BLaER1 (cell line): ENCODE measurements at regions not wholly inside any gene's neighbourhood (a gene's known extent, or its start where the extent isn't known, plus 50 kb on each side); places are given as distances from the start of the nearest gene placed in this dataset.

ENCODE experiments used
- H3K27ac ChIP-seq: shearing (Covaris generic); formaldehyde crosslinking; 2 replicates; pipeline ENCODE4 v1.8.1; 2022
- H3K27me3 ChIP-seq: shearing (Covaris generic); formaldehyde crosslinking; 2 replicates; pipeline ENCODE4 v1.8.1; 2022
- H3K36me3 ChIP-seq: shearing (Covaris generic); formaldehyde crosslinking; 2 replicates; pipeline ENCODE4 v1.8.1; 2022
- H3K4me1 ChIP-seq: shearing (Covaris generic); formaldehyde crosslinking; 2 replicates; pipeline ENCODE4 v1.8.1; 2022
- H3K4me2 ChIP-seq: shearing (Covaris generic); formaldehyde crosslinking; 2 replicates; pipeline ENCODE4 v1.8.1; 2022
- H3K4me3 ChIP-seq: shearing (Covaris generic); formaldehyde crosslinking; 2 replicates; pipeline ENCODE4 v1.8.1; 2022
- H3K9ac ChIP-seq: shearing (Covaris generic); formaldehyde crosslinking; 2 replicates; pipeline ENCODE4 v1.8.1; 2022
- H3K9me3 ChIP-seq: shearing (Covaris generic); formaldehyde crosslinking; 2 replicates; pipeline ENCODE4 v1.8.1; 2022
- H4K20me1 ChIP-seq: shearing (Covaris generic); formaldehyde crosslinking; 2 replicates; pipeline ENCODE4 v1.8.1; 2022
- Cebpa-rat ChIP-seq: shearing (Covaris generic); IDR thresholded peaks from 2 replicates; pipeline ENCODE4 v1.8.1; 2022

GRCh38 chr2:19801367-19802080, 100.3 kb downstream of the TTC32 start:
- Histone ChIP-seq H3K4me2 (no peak overlapping the region), H3K27ac (no peak overlapping the region), H3K4me1 (peaks cover 4% of the 10 kb centered on the region; the same call in 1 of the 2 replicates), H3K9ac (no peak overlapping the region), H3K9me3 (no peaks in the 10 kb centered on the region), H3K36me3 (no peaks in the 10 kb centered on the region), H3K4me3 (no peak overlapping the region), H3K27me3 (no peaks in the 10 kb centered on the region), H4K20me1 (no peaks in the 10 kb centered on the region)
- TF ChIP-seq Cebpa-rat: no peak

DNA sequence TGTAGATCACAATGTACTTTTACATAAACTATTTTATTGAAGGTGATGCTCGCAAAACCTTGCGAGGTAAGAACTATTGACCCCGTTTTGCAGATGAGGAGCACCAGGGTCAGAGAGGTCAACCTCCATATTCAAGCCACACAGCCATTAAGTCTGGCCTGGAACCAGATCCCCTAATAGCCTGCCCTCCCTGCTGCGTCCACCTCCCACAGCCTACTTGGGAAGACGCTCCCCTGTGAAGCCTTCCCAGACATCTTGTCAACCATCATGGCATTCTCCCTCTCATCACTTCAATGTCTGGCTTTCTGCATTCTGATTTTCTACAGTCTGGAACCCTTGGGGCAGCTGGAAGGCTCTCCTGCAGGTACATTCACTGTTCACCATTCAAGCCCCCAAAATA, 101.0 kb downstream of the TTC32 start:
- TF ChIP-seq Cebpa-rat: no peak
- Histone ChIP-seq H3K27ac (no peak overlapping the region), H3K27me3 (no peaks in the 10 kb centered on the region), H3K9ac (no peak overlapping the region), H3K4me2 (no peak overlapping the region), H3K36me3 (no peaks in the 10 kb centered on the region), H3K4me1 (peaks cover 4% of the 10 kb centered on the region; the same call in 1 of the 2 replicates), H4K20me1 (no peaks in the 10 kb centered on the region), H3K4me3 (no peak overlapping the region), H3K9me3 (no peaks in the 10 kb centered on the region)

GRCh38 chr2:19799881-19800780, 101.7 kb downstream of the TTC32 start:
- TF ChIP-seq Cebpa-rat: no peak
- Histone ChIP-seq H4K20me1 (no peaks in the 10 kb centered on the region), H3K4me3 (no peak overlapping the region), H3K27ac (no peak overlapping the region), H3K4me1 (peaks cover 3% of the 10 kb centered on the region; the same call in 1 of the 2 replicates), H3K27me3 (no peaks in the 10 kb centered on the region), H3K36me3 (no peaks in the 10 kb centered on the region), H3K9me3 (no peaks in the 10 kb centered on the region), H3K4me2 (no peak overlapping the region), H3K9ac (no peak overlapping the region)

- H3K36me3 ChIP-seq: no peaks in the 10 kb centered on the region
- no peaks in the 10 kb centered on the region for H3K27me3 ChIP-seq
- no peaks in the 10 kb centered on the region for H3K9me3 ChIP-seq
- TF ChIP-seq Cebpa-rat: no peak
- H3K4me1 ChIP-seq: no peaks in the 10 kb centered on the region
- no peaks in the 10 kb centered on the region for H4K20me1 ChIP-seq
- H3K4me2 ChIP-seq: no peak overlapping the region
- H3K4me3 ChIP-seq: no peak overlapping the region
- no peak overlapping the region for H3K27ac ChIP-seq
- H3K9ac ChIP-seq: no peak overlapping the region
These were observed 103.9 kb downstream of the TTC32 start for GRCh38 chr2:19797871-19798270.

GRCh38 chr2:19797243-19797810, 104.5 kb downstream of the TTC32 start:
- Histone ChIP-seq H3K4me3 (no peak overlapping the region), H3K9ac (no peak overlapping the region), H3K36me3 (no peaks in the 10 kb centered on the region), H3K4me2 (no peak overlapping the region), H3K4me1 (no peaks in the 10 kb centered on the region), H3K9me3 (no peaks in the 10 kb centered on the region), H3K27ac (no peak overlapping the region), H4K20me1 (no peaks in the 10 kb centered on the region), H3K27me3 (no peaks in the 10 kb centered on the region)
- no peak for TF ChIP-seq Cebpa-rat

- no peak for TF ChIP-seq Cebpa-rat
- no peak overlapping the region for H3K9ac ChIP-seq
- no peaks in the 10 kb centered on the region for H3K4me1 ChIP-seq
- H3K9me3 ChIP-seq: no peaks in the 10 kb centered on the region
- H4K20me1 ChIP-seq: no peaks in the 10 kb centered on the region
- H3K27me3 ChIP-seq: no peaks in the 10 kb centered on the region
- no peak overlapping the region for H3K4me3 ChIP-seq
- no peak overlapping the region for H3K4me2 ChIP-seq
- no peaks in the 10 kb centered on the region for H3K36me3 ChIP-seq
- no peak overlapping the region for H3K27ac ChIP-seq
These were observed 105.6 kb downstream of the TTC32 start for GRCh38 chr2:19796035-19796695.

DNA sequence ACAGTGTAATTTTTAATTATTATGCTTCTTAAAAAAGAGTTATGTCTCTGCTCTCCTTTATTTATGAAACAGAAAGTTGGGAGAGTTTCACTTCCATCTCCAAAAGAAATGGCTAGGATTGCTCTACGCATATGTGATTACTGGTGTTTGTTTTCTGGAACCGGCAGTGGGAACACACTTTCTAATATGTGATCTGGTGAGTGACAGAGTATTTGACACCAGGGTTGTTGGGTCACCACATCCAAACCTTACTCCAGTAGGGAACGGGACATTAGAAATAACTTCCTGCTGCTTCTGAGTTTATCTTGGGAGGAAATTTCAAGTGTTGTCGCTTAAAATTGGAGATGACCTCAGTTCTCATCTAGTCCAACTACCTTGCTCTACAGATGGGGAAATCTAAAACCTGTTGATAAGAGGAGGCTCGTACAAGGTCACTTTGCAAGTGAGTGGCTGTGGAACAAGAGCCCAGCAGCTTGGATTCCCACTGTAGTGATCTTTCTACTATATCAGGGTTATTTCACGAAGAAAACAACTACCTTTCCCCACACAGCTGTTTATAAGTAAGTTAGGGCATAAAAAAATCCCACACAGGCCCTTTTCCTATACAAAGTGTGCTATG, 108.5 kb downstream of the TTC32 start:
- no peak for TF ChIP-seq Cebpa-rat
- Histone ChIP-seq H3K9me3 (no peaks in the 10 kb centered on the region), H4K20me1 (no peaks in the 10 kb centered on the region), H3K9ac (no peak overlapping the region), H3K4me1 (no peaks in the 10 kb centered on the region), H3K27ac (no peak overlapping the region), H3K27me3 (no peaks in the 10 kb centered on the region), H3K36me3 (no peaks in the 10 kb centered on the region), H3K4me2 (no peak overlapping the region), H3K4me3 (no peak overlapping the region)

- H3K27ac ChIP-seq: no peak overlapping the region
- no peak for TF ChIP-seq Cebpa-rat
- H3K27me3 ChIP-seq: no peaks in the 10 kb centered on the region
- no peak overlapping the region for H3K4me3 ChIP-seq
- H3K36me3 ChIP-seq: no peaks in the 10 kb centered on the region
- no peaks in the 10 kb centered on the region for H3K9me3 ChIP-seq
- H4K20me1 ChIP-seq: no peaks in the 10 kb centered on the region
- H3K4me2 ChIP-seq: no peak overlapping the region
- peaks cover 6% of the 10 kb centered on the region; the same call in 1 of the 2 replicates for H3K4me1 ChIP-seq
- H3K9ac ChIP-seq: no peak overlapping the region
These were observed 111.5 kb downstream of the TTC32 start for GRCh38 chr2:19790291-19790690.

- Histone ChIP-seq H3K27ac (no peak overlapping the region), H3K9ac (no peak overlapping the region), H3K27me3 (no peaks in the 10 kb centered on the region)
These were observed 114.6 kb downstream of the TTC32 start for GRCh38 chr2:19787134-19787533.

More at GRCh38 chr2:19787134-19787533, 114.6 kb downstream of the TTC32 start:
- Histone ChIP-seq H3K36me3 (no peaks in the 10 kb centered on the region), H3K4me3 (no peak overlapping the region), H3K4me2 (no peak overlapping the region), H3K4me1 (peaks cover 6% of the 10 kb centered on the region; the same call in 1 of the 2 replicates), H4K20me1 (no peaks in the 10 kb centered on the region), H3K9me3 (no peaks in the 10 kb centered on the region)
- no peak for TF ChIP-seq Cebpa-rat
